ENCODE measurements at regions not wholly inside any gene's neighbourhood (a gene's known extent, or its start where the extent isn't known, plus 50 kb on each side); places are given as distances from the start of the nearest gene placed in this dataset.

DNA sequence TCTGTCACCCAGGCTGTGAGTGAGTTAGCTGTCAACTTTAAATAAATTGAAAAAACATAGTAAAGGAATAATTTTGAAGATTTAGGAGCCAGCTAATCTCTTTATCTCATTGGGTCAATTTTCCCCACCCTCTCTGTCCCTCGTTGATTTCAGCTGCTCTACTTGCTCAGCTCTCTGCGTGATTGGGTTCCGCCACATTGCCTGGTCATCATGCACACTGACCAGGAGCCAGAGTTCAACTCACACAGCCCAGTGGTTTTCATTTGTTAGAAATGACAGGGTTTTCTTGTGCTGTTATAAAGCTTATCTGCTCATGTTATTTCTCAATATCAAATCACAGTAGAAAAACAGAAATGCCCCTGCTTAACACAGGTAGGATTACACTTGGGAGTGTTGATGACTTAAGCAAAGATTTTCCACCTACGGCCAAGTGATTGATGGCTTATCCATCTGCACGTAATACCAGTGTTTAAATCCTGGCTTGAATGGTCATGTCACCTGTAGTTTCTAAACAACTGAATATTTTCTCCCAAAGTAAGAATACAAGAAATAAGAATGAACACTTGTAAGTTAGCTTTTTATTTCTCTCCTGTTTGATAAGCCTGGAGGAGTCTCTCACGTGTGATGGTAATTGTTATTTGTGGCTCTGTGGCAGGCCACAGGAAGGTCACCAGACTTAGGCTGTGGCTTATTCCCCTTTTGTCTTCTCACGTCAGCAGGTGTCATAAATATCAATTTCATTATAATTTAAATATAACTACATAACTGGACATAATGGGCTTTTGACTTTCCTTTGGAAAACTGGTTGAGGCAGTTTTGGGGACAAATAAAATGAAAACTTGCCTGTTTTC lies 367.2 kb upstream of the DDHD1 start:
- TF ChIP-seq CTCF (IDR thresholded peaks at IDR 0.05) (no peak), POLR2A (IDR thresholded peaks at IDR 0.05) (no peak)
